ENCODE measurements at regions not wholly inside any gene's neighbourhood (a gene's known extent, or its start where the extent isn't known, plus 50 kb on each side); places are given as distances from the start of the nearest gene placed in this dataset.

- DNase-seq (ENCODE audit: low spot score), result no peak
Measured at GRCh38 chr7:9854605-9855004, 1119.1 kb upstream of the PHF14 start.

GRCh38 chr7:9856668-9857067, 1117.0 kb upstream of the PHF14 start:
- DNase-seq (ENCODE audit: low spot score), result no peak

GRCh38 chr7:9863545-9863944, 1110.1 kb upstream of the PHF14 start:
- no peak for DNase-seq (ENCODE audit: low spot score)

- no peak for DNase-seq (ENCODE audit: low spot score)
Measured at GRCh38 chr7:9869151-9869550, 1104.5 kb upstream of the PHF14 start.

GRCh38 chr7:9869566-9869965, 1104.1 kb upstream of the PHF14 start:
- no peak for DNase-seq (ENCODE audit: low spot score)

- DNase-seq (ENCODE audit: low spot score), result no peak
Measured at GRCh38 chr7:9870674-9871073, 1103.0 kb upstream of the PHF14 start.

GRCh38 chr7:9874182-9874581, 1099.5 kb upstream of the PHF14 start:
- no peak for DNase-seq (ENCODE audit: low spot score)

GRCh38 chr7:9876053-9876452, 1097.6 kb upstream of the PHF14 start:
- DNase-seq (ENCODE audit: low spot score), result no peak

GRCh38 chr7:9889554-9889953, 1084.1 kb upstream of the PHF14 start:
- no peak for DNase-seq (ENCODE audit: low spot score)

- no peak for DNase-seq (ENCODE audit: low spot score)
Measured at GRCh38 chr7:9890092-9890491, 1083.6 kb upstream of the PHF14 start.

GRCh38 chr7:9891056-9891455, 1082.6 kb upstream of the PHF14 start:
- DNase-seq (ENCODE audit: low spot score), result no peak

GRCh38 chr7:9900339-9900738, 1073.3 kb upstream of the PHF14 start:
- no peak for DNase-seq (ENCODE audit: low spot score)

GRCh38 chr7:9921326-9921725, 1052.3 kb upstream of the PHF14 start:
- no peak for DNase-seq (ENCODE audit: low spot score)

- no peak for DNase-seq (ENCODE audit: low spot score)
Measured at GRCh38 chr7:9937944-9938631, 1035.6 kb upstream of the PHF14 start.

- no peak for DNase-seq (ENCODE audit: low spot score)
Measured at GRCh38 chr7:9939176-9939575, 1034.5 kb upstream of the PHF14 start.

- DNase-seq (ENCODE audit: low spot score), result no peak
Measured at GRCh38 chr7:9945131-9945530, 1028.5 kb upstream of the PHF14 start.

GRCh38 chr7:9945857-9946256, 1027.8 kb upstream of the PHF14 start:
- no peak for DNase-seq (ENCODE audit: low spot score)

GRCh38 chr7:9955138-9955537, 1018.5 kb upstream of the PHF14 start:
- no peak for DNase-seq (ENCODE audit: low spot score)

GRCh38 chr7:9958486-9958885, 1015.2 kb upstream of the PHF14 start:
- DNase-seq (ENCODE audit: low spot score), result peak; percentile 12

- DNase-seq (ENCODE audit: low spot score), result no peak
Measured at GRCh38 chr7:9960460-9960859, 1013.2 kb upstream of the PHF14 start.

- DNase-seq (ENCODE audit: low spot score), result no peak
Measured at GRCh38 chr7:9961161-9961922, 1012.3 kb upstream of the PHF14 start.

GRCh38 chr7:9962742-9963141, 1010.9 kb upstream of the PHF14 start:
- no peak for DNase-seq (ENCODE audit: low spot score)
